IPS-20b (cell line): ENCODE measurements at regions not wholly inside any gene's neighbourhood (a gene's known extent, or its start where the extent isn't known, plus 50 kb on each side); places are given as distances from the start of the nearest gene placed in this dataset.

Source experiments
- H3K27ac ChIP-seq: one replicate; pipeline ENCODE4 v1.5.1; 2013; ENCODE audit warnings: low read length
- H3K27me3 ChIP-seq: 2 replicates; pipeline ENCODE4 v1.6.1; 2013; ENCODE audit warnings: mild to moderate bottlenecking, low read length, inconsistent platforms; ENCODE audit not compliant: insufficient read depth
- H3K36me3 ChIP-seq: 2 replicates; pipeline ENCODE4 v1.6.1; 2013; ENCODE audit warnings: low read depth, mild to moderate bottlenecking, inconsistent platforms, low read length, moderate library complexity; ENCODE audit not compliant: insufficient read depth
- H3K4me1 ChIP-seq: 2 replicates; pipeline ENCODE4 v1.6.1; 2013; ENCODE audit warnings: mild to moderate bottlenecking, control low read depth, inconsistent platforms, low read length, moderate library complexity; ENCODE audit not compliant: insufficient read depth
- H3K4me3 ChIP-seq: 2 replicates; pipeline ENCODE4 v1.5.1; 2013; ENCODE audit warnings: mild to moderate bottlenecking, low read length, inconsistent platforms
- H3K9ac ChIP-seq: 2 replicates; pipeline ENCODE4 v1.6.1; 2013; ENCODE audit warnings: low read depth, mild to moderate bottlenecking, inconsistent platforms, low read length, moderate library complexity
- H3K9me3 ChIP-seq: 2 replicates; pipeline ENCODE4 v1.6.1; 2013; ENCODE audit warnings: mild to moderate bottlenecking, low read depth, low read length, inconsistent platforms; ENCODE audit not compliant: insufficient read depth

DNA sequence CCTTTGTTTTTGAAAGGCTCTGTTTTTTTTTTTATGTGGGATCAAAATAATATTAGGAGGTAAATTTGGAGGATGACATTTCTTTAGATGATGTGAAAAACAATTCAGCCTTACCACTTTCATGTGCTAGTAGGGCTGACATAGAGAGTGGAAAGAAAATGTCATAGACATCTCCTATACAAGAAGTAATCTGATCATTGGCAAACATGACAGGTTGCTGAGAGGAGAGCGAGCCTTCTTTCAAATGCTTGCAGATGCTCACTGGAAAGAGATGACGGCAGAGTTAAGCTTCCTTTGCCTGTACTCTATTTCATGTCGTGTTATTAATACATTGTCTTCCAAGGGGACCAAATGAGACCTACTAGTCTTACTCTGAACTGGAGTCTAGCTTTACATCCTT lies 160.1 kb upstream of the DAP start:
- H3K27me3 ChIP-seq = no peaks in the 10 kb centered on the region
- H3K9ac ChIP-seq = no peak overlapping the region
- H3K4me3 ChIP-seq = no peak overlapping the region
- H3K4me1 ChIP-seq = no peaks in the 10 kb centered on the region
- H3K36me3 ChIP-seq = no peaks in the 10 kb centered on the region
- H3K27ac ChIP-seq = no peak overlapping the region
- no peaks in the 10 kb centered on the region for H3K9me3 ChIP-seq

DNA sequence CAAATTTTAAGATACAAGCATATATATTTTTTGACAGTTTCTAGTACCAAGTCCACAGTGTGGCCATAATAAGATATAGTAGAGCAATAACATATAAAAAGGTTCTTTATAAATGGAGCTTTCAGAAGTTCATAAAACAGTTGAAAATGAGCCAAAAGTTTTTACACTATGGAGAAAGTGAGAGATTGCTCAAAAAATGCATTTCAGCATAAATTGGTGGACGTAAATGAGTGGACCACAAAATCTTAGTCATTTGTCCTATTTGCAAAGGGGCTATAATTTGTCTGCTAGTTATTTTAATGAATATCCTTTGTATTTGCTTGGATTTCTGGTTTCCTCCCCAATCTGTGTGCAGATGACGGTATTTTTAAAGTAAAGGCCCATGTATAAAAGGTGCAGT lies 159.4 kb upstream of the DAP start:
- Histone ChIP-seq H3K9ac (no peak overlapping the region), H3K27ac (no peak overlapping the region), H3K9me3 (no peaks in the 10 kb centered on the region), H3K4me1 (no peaks in the 10 kb centered on the region), H3K27me3 (no peaks in the 10 kb centered on the region), H3K4me3 (no peak overlapping the region), H3K36me3 (no peaks in the 10 kb centered on the region)

DNA sequence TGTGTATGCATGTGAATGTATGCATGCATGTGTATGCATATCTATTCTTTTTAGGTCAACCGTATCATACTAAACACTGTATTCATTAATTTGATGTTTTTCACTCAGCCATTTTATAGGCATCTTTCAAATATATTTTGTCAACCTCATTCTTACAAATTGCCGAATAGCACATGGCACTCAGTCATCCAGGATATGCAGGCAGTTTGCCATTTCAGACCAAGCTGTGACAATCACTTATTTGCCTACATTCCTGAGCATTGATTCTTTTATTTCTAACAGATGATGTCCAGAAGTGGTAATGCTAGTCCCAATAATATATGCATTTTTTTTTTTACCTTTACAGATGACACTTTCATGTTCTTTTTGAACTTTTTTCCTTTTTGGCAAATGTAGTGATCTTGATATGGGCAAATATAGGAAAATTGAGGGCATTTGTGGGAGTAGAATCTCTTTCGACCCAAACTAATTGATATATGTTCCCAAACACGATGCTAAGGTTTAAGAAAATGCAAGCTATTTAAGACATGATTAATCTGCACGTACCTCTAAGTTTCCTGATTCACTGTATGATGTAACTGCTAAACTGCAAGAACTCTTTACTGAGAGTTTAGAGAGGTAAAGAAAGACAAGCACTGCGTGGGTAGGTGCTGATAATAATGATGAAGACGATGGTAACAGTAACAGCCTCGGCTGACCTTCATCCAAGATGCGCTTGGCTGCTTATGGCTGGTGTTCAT lies 153.9 kb upstream of the DAP start:
- no peaks in the 10 kb centered on the region for H3K9me3 ChIP-seq
- H3K4me3 ChIP-seq = no peak overlapping the region
- no peaks in the 10 kb centered on the region for H3K36me3 ChIP-seq
- no peaks in the 10 kb centered on the region for H3K27me3 ChIP-seq
- peaks cover 4% of the 10 kb centered on the region; the same call in 1 of the 2 replicates for H3K4me1 ChIP-seq
- H3K9ac ChIP-seq = no peak overlapping the region
- no peak overlapping the region for H3K27ac ChIP-seq

- Histone ChIP-seq H3K27ac (no peak overlapping the region), H3K9me3 (no peaks in the 10 kb centered on the region), H3K36me3 (no peaks in the 10 kb centered on the region), H3K4me1 (peaks cover 4% of the 10 kb centered on the region; the same call in 1 of the 2 replicates), H3K9ac (no peak overlapping the region), H3K4me3 (no peak overlapping the region), H3K27me3 (no peaks in the 10 kb centered on the region)
Observed at GRCh38 chr5:10913841-10914240, 152.8 kb upstream of the DAP start.

DNA sequence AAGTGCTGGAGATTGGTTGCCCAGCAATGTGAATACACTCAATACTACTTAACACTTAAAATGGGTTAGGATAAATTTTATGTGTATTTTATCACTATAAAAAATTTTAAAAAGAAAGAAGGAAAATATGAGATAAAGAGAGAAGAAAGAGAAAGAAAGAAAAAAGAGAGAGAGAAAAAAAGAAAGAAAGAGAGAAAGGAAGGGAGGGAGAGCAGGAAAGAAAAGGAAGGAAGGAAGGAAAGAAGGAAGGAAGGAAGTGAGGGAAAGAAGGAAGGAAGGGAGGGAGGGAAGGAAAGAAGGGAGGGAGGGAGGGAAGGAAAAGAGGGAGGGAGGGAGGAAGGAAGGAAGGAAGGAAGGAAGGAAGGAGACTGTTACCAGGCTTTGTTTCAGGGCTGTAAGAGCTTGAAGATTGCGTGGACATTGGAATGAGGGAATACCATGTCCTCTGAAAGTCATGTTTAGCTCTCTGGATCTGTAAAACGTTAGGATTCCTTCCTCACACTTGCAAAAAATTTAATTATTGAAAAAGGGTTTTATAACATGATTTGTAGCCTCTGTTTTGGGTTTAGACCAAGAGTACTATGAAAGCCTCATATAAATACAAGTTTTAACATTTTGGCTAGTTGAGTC lies 152.3 kb upstream of the DAP start:
- Histone ChIP-seq H3K4me1 (peaks cover 4% of the 10 kb centered on the region; the same call in 1 of the 2 replicates), H3K9ac (no peak overlapping the region), H3K9me3 (no peaks in the 10 kb centered on the region), H3K27me3 (no peaks in the 10 kb centered on the region), H3K4me3 (no peak overlapping the region), H3K36me3 (no peaks in the 10 kb centered on the region), H3K27ac (no peak overlapping the region)

DNA sequence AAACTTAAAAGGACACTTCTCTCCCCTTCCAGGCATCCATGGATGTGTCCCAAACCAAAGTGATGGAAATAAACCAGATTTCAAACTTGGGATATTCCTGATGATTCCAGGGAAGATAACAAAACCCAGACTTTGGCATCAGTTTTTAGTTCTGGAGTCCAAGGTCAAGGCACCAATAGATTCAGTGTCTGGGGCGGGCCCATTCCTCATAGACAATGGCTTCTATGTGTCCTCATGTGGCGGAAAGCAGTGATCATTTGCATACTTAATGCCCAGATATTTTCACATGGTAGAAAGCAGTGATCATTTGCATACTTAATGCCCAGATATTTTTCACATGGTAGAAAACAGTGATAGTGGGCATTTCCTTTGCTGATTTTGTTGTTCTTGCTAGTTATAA lies 151.4 kb upstream of the DAP start:
- H3K4me1 ChIP-seq = peaks cover 4% of the 10 kb centered on the region; the same call in 1 of the 2 replicates
- H3K4me3 ChIP-seq = no peak overlapping the region
- no peak overlapping the region for H3K9ac ChIP-seq
- H3K36me3 ChIP-seq = no peaks in the 10 kb centered on the region
- no peaks in the 10 kb centered on the region for H3K9me3 ChIP-seq
- H3K27me3 ChIP-seq = no peaks in the 10 kb centered on the region
- H3K27ac ChIP-seq = no peak overlapping the region

- Histone ChIP-seq H3K36me3 (no peaks in the 10 kb centered on the region), H3K4me3 (no peak overlapping the region), H3K9ac (no peak overlapping the region)
Observed at GRCh38 chr5:10910261-10910660, 149.2 kb upstream of the DAP start.

DNA sequence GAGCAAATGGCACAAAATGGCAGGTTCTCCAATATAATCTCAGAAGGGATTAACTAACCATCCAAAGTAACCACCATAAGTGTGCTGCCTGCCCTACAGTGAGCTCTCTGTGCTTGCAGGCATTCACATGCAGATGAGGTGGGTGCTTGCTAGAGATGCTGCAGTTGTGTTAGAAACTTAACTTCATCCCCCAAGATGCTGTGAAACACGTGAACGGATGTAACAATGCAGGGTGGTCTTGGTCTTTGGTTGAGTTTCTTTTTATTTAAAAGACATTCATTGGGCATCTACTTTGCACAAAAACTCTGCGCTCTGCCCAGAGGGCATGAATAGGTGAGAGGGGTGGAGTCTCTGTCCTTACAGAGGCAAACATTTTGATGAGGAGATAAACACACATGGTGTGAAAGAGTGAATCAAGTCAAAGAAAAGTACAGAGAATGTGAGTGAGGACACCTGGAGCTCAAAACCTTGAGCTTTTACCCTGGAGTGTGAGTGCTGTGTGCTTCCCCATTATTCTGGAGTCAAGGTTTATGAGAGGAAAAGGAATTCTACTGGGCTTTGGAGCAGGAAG lies 143.9 kb upstream of the DAP start:
- Histone ChIP-seq H3K27me3 (no peaks in the 10 kb centered on the region), H3K9me3 (no peaks in the 10 kb centered on the region), H3K27ac (no peak overlapping the region), H3K4me1 (peaks cover 27% of the 10 kb centered on the region), H3K36me3 (no peaks in the 10 kb centered on the region), H3K9ac (peak overlapping the region; percentile 1; the same call in 1 of the 2 replicates), H3K4me3 (peak overlapping the region; percentile 33)

More at GRCh38 chr5:10910261-10910660, 149.2 kb upstream of the DAP start:
- Histone ChIP-seq H3K27ac (no peak overlapping the region), H3K4me1 (peaks cover 4% of the 10 kb centered on the region; the same call in 1 of the 2 replicates), H3K9me3 (no peaks in the 10 kb centered on the region), H3K27me3 (no peaks in the 10 kb centered on the region)

DNA sequence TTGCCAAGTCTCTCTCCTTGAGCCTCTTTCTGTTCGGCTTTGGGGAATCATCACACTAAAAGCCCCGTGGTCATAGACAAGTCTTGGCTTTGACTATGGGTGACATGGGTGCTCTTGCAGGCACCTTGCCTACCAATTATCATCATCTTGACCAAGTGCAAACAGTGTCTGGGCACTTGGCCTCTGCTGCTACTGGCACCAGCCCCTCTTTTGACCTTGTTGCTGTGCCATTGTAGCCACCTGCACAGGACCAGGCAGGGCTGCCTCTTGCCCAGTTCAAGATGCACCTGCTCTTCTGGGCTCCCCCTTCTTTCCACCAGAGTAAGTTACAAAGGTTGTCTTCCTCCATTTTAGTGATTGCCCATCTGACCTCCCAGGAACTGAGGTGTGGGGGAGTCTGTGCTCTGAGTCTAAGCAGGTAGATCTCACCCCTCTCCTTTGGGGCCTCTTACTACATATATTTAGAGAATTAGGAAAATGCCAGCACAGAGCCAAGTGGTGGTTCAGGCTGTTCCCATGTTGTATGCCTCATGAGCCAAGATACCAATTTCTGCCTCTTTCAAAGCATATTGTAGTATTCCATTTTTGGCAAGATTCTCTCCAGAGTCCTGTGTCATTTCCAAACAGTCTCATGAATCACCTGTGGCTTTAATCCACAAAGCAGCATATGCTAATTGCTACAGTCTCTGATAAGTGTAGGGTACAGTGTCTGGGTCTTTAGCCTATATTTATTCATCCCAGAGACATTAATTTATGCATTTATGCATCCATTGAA lies 142.9 kb upstream of the DAP start:
- Histone ChIP-seq H3K4me3 (no peak overlapping the region), H3K4me1 (peaks cover 30% of the 10 kb centered on the region)

DNA sequence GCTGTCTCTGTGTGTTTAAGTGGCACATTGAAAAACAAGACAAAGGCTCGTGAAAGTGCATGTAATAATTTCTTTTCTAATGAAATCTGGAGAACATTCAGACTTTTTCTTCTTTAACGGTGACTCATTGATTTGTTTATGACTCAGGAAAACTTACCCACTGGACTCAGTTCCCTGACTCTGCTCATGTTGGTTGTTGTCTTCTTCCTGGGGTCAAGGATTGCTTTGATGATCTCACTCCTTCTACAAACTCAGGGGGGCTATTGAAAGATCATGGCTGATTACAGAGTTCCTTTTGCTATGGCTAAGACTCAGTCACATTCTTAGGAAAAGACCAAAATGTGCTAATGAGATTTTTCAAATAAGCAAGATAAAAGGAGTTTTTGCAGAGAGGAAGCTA lies 141.1 kb upstream of the DAP start:
- no peaks in the 10 kb centered on the region for H3K27me3 ChIP-seq
- no peaks in the 10 kb centered on the region for H3K36me3 ChIP-seq
- no peak overlapping the region for H3K27ac ChIP-seq
- H3K9ac ChIP-seq = no peak overlapping the region
- H3K4me3 ChIP-seq = no peak overlapping the region
- peaks cover 30% of the 10 kb centered on the region for H3K4me1 ChIP-seq
- no peaks in the 10 kb centered on the region for H3K9me3 ChIP-seq

More for the DNA sequence above, 142.9 kb upstream of the DAP start:
- Histone ChIP-seq H3K27ac (no peak overlapping the region), H3K9me3 (no peaks in the 10 kb centered on the region), H3K9ac (no peak overlapping the region), H3K36me3 (no peaks in the 10 kb centered on the region), H3K27me3 (no peaks in the 10 kb centered on the region)

- no peak overlapping the region for H3K27ac ChIP-seq
- no peaks in the 10 kb centered on the region for H3K9me3 ChIP-seq
- no peaks in the 10 kb centered on the region for H3K36me3 ChIP-seq
Observed at GRCh38 chr5:10898514-10898913, 137.5 kb upstream of the DAP start.

More at GRCh38 chr5:10898514-10898913, 137.5 kb upstream of the DAP start:
- Histone ChIP-seq H3K27me3 (no peaks in the 10 kb centered on the region), H3K9ac (no peak overlapping the region), H3K4me1 (peaks cover 19% of the 10 kb centered on the region), H3K4me3 (no peak overlapping the region)
